ENCODE measurements at regions not wholly inside any gene's neighbourhood (a gene's known extent, or its start where the extent isn't known, plus 50 kb on each side); places are given as distances from the start of the nearest gene placed in this dataset.

GRCh38 chr6:119658917-119659316, 309.4 kb upstream of the MAN1A1 start:
- H3K4me1 ChIP-seq (ENCODE audit: control insufficient read depth in 2 of 3, insufficient read depth in 2 of 3, low read depth in 1 of 3, low read length in 3 of 3): no peaks in the 10 kb centered on the region
- DNase-seq: no peak
- intact Hi-C loops (cut with DNase I): no loop called here
- no peaks in the 10 kb centered on the region for H3K9me3 ChIP-seq (ENCODE audit: control insufficient read depth in 2 of 3, insufficient read depth in 1 of 3, low read length in 3 of 3)
- no peak overlapping the region for H3K27ac ChIP-seq (ENCODE audit: low read depth in 2 of 2, low read length in 2 of 2)
- no peak overlapping the region for H3K9ac ChIP-seq (ENCODE audit: low read length in 3 of 3)
- TF ChIP-seq CTCF (IDR thresholded peaks at IDR 0.05; ENCODE audit: borderline replicate concordance, extremely low read depth, insufficient read depth): no peak
- no peaks in the 10 kb centered on the region for H3K36me3 ChIP-seq (ENCODE audit: control insufficient read depth in 2 of 3, insufficient read depth in 3 of 3, low read length in 3 of 3)
- no peak overlapping the region for H3K4me3 ChIP-seq (ENCODE audit: low read length in 3 of 3)
- no peaks in the 10 kb centered on the region for H3K27me3 ChIP-seq (ENCODE audit: control insufficient read depth, insufficient read depth, low read length)
- FAIRE-seq: no peak

- H3K4me3 ChIP-seq (ENCODE audit: low read length in 3 of 3): no peak overlapping the region
Observed at GRCh38 chr6:119655124-119655523, 305.6 kb upstream of the MAN1A1 start.

GRCh38 chr6:119653329-119653728, 303.8 kb upstream of the MAN1A1 start:
- no peak for FAIRE-seq

More at GRCh38 chr6:119655124-119655523, 305.6 kb upstream of the MAN1A1 start:
- FAIRE-seq (no peak), DNase-seq (no peak)
- Histone ChIP-seq H3K27ac (ENCODE audit: low read depth in 2 of 2, low read length in 2 of 2) (no peak overlapping the region), H3K4me1 (ENCODE audit: control insufficient read depth in 2 of 3, insufficient read depth in 2 of 3, low read depth in 1 of 3, low read length in 3 of 3) (no peaks in the 10 kb centered on the region), H3K36me3 (ENCODE audit: control insufficient read depth in 2 of 3, insufficient read depth in 3 of 3, low read length in 3 of 3) (no peaks in the 10 kb centered on the region), H3K27me3 (ENCODE audit: control insufficient read depth, insufficient read depth, low read length) (no peaks in the 10 kb centered on the region), H3K9ac (ENCODE audit: low read length in 3 of 3) (no peak overlapping the region), H3K9me3 (ENCODE audit: control insufficient read depth in 2 of 3, insufficient read depth in 1 of 3, low read length in 3 of 3) (no peaks in the 10 kb centered on the region)
- intact Hi-C loops (cut with DNase I): no loop called here
- no peak for TF ChIP-seq CTCF (IDR thresholded peaks at IDR 0.05; ENCODE audit: borderline replicate concordance, extremely low read depth, insufficient read depth)

More at GRCh38 chr6:119653329-119653728, 303.8 kb upstream of the MAN1A1 start:
- TF ChIP-seq CTCF (IDR thresholded peaks at IDR 0.05; ENCODE audit: borderline replicate concordance, extremely low read depth, insufficient read depth): no peak
- no peaks in the 10 kb centered on the region for H3K9me3 ChIP-seq (ENCODE audit: control insufficient read depth in 2 of 3, insufficient read depth in 1 of 3, low read length in 3 of 3)
- no peak for DNase-seq
- H3K4me1 ChIP-seq (ENCODE audit: control insufficient read depth in 2 of 3, insufficient read depth in 2 of 3, low read depth in 1 of 3, low read length in 3 of 3): no peaks in the 10 kb centered on the region
- H3K36me3 ChIP-seq (ENCODE audit: control insufficient read depth in 2 of 3, insufficient read depth in 3 of 3, low read length in 3 of 3): no peaks in the 10 kb centered on the region
- intact Hi-C loops (cut with DNase I): no loop called here
- no peak overlapping the region for H3K4me3 ChIP-seq (ENCODE audit: low read length in 3 of 3)
- no peaks in the 10 kb centered on the region for H3K27me3 ChIP-seq (ENCODE audit: control insufficient read depth, insufficient read depth, low read length)
- H3K27ac ChIP-seq (ENCODE audit: low read depth in 2 of 2, low read length in 2 of 2): no peak overlapping the region
- no peak overlapping the region for H3K9ac ChIP-seq (ENCODE audit: low read length in 3 of 3)

All from kidney (tissue), 13 donors.